ENCODE measurements at regions not wholly inside any gene's neighbourhood (a gene's known extent, or its start where the extent isn't known, plus 50 kb on each side); places are given as distances from the start of the nearest gene placed in this dataset.

GRCh38 chr1:30130099-30130498, 593.3 kb downstream of the MATN1 start:
- TF ChIP-seq CTCF (IDR thresholded peaks at IDR 0.05; ENCODE audit: low read depth, low read length, missing input control) (no peak), MAX (IDR thresholded peaks at IDR 0.05) (no peak), TAF1 (conservative IDR thresholded peaks at IDR 0.05) (no peak), RAD21 (IDR thresholded peaks at IDR 0.05) (no peak), GABPA (IDR thresholded peaks at IDR 0.05 in 1 of 2, conservative IDR thresholded peaks at IDR 0.05 in 1 of 2) (no peak), YY1 (IDR thresholded peaks at IDR 0.05) (no peak), JUND (IDR thresholded peaks at IDR 0.05) (no peak), ZBTB33 (IDR thresholded peaks at IDR 0.05) (no peak), REST (IDR thresholded peaks at IDR 0.05) (no peak), FOXA1 (IDR thresholded peaks at IDR 0.05) (no peak), ATF3 (IDR thresholded peaks at IDR 0.05) (no peak), FOXA2 (IDR thresholded peaks at IDR 0.05) (no peak), SP1 (IDR thresholded peaks at IDR 0.05) (no peak), HNF4A (conservative IDR thresholded peaks at IDR 0.05) (no peak)
